Upper lobe of left lung (tissue), 6 donors: ENCODE measurements at regions not wholly inside any gene's neighbourhood (a gene's known extent, or its start where the extent isn't known, plus 50 kb on each side); places are given as distances from the start of the nearest gene placed in this dataset.
"Not testable (repeated sequence)": the region's sequence is repeated elsewhere in the genome, so short reads cannot be mapped to it uniquely, and the experiment has no call there.

ENCODE experiments used
- ATAC-seq, 2 donors: fragments of 200-7000 bp; cut with Tn5 transposase; one replicate each; pipeline ENCODE4 v1.9.1; 2022; ENCODE audit warnings: mild to moderate bottlenecking in 2 of 2, moderate library complexity in 2 of 2; ENCODE audit not compliant: low FRiP score in 2 of 2
- DNase-seq, 2 donors: peaks; one replicate each; pipeline ENCODE4 v3.0.0-alpha.2; 2019 to 2020
- H3K27ac ChIP-seq, 4 donors: fragments of 200-600 bp; sonication (generic); one replicate each; pipeline ENCODE4 v1.5.1; 2016 to 2019
- H3K27me3 ChIP-seq, 4 donors: fragments of 200-600 bp; sonication (generic); one replicate each; pipeline ENCODE4 v1.5.1; 2017 to 2019
- H3K36me3 ChIP-seq, 4 donors: fragments of 200-600 bp; sonication (generic); one replicate each; pipeline ENCODE4 v1.5.1; 2016 to 2019
- H3K4me1 ChIP-seq, 4 donors: fragments of 200-600 bp; sonication (generic); one replicate each; pipeline ENCODE4 v1.5.1; 2018 to 2019
- H3K4me3 ChIP-seq, 4 donors: fragments of 200-600 bp; sonication (generic); one replicate each; pipeline ENCODE4 v1.5.1; 2017 to 2019; ENCODE audit warnings: mild to moderate bottlenecking in 2 of 4, moderate library complexity in 1 of 4
- H3K9me3 ChIP-seq, 4 donors: fragments of 200-600 bp; sonication (generic); one replicate each; pipeline ENCODE4 v1.5.1; 2018 to 2019
- CTCF ChIP-seq, 6 experiments: fragments of 450-650 bp in 4 of 6; fragments of 200-600 bp in 2 of 6; sonication (generic) in 2 of 6; IDR thresholded peaks; one replicate each; pipeline ENCODE4 v1.5.1; 2016 to 2019; ENCODE audit warnings: antibody characterized with exemption in 6 of 6
- EP300 ChIP-seq, 4 donors: sonication (generic); formaldehyde crosslinking; IDR thresholded peaks; one replicate each; pipeline ENCODE4 v1.5.1; 2017; ENCODE audit warnings: antibody characterized with exemption in 4 of 4, control low read depth in 2 of 4
- POLR2A ChIP-seq, 4 donors: fragments of 450-650 bp; IDR thresholded peaks; one replicate each; pipeline ENCODE4 v1.5.1; 2016 to 2017; ENCODE audit warnings: antibody characterized with exemption in 4 of 4, mild to moderate bottlenecking in 2 of 4
- POLR2AphosphoS5 ChIP-seq, 2 donors: sonication (generic); formaldehyde crosslinking; IDR thresholded peaks; one replicate each; pipeline ENCODE4 v1.5.1; 2017; ENCODE audit warnings: antibody characterized with exemption in 2 of 2
- WGBS, 2 donors: methylation state at CpG; one replicate each; pipeline ENCODE4 v1.1.5; 2017 to 2018; 5-methylcytosine and 5-hydroxymethylcytosine counted together
- donor health status: DM: no; HTN: no; CAD: no; lungs with moderate emphysema.
- donor health status: DM: no; HTN: yes; CAD: no; lungs with severe emphysema.

DNA sequence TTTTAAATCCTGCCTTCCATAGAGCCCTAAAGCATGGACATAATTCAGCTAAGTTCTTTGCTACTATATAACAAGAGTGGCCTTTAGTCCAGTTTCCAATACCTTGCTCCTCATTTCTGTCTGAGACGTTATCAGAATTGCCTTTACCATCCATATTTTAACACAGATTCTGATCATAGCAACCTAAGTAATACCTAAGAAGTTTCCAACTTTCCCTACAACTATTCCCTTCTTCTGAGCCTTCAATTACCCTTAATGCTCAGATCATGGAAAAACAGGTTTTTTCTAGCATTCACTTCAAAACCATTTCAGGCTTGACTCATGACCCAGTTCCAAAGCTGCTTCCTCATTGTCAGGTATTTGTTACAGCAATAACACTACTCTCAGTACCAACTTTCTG, 367.1 kb downstream of the C6orf118 start:
- Histone ChIP-seq H3K4me1 (no peaks in the 10 kb centered on the region), H3K4me3 (no peak overlapping the region), H3K9me3 (no peaks in the 10 kb centered on the region), H3K27me3 (no peaks in the 10 kb centered on the region), H3K36me3 (no peaks in the 10 kb centered on the region), H3K27ac (no peak overlapping the region)
- WGBS, 2 donors, result 71 to 88% methylated on average over 1 of the region's 1 CpG
- ATAC-seq, result no peak
- no peak for DNase-seq
- TF ChIP-seq POLR2AphosphoS5 (IDR thresholded peaks at IDR 0.05), result no peak
- no peak for TF ChIP-seq POLR2A (IDR thresholded peaks at IDR 0.05)
- no peak for TF ChIP-seq CTCF (IDR thresholded peaks at IDR 0.05)
- no peak for TF ChIP-seq EP300 (IDR thresholded peaks at IDR 0.05)

- H3K27ac ChIP-seq, H3K27me3 ChIP-seq, ATAC-seq, H3K36me3 ChIP-seq, H3K4me1 ChIP-seq, H3K4me3 ChIP-seq, H3K9me3 ChIP-seq: not testable (repeated sequence)
- 90 to 91% methylated on average over 20 to 27 of the region's 28 CpGs for WGBS, 2 donors
- DNase-seq, result peak in 1 of 2 donors; percentile 79
Measured at GRCh38 chr6:164933238-164933794, 376.1 kb downstream of the C6orf118 start.

- Histone ChIP-seq H3K9me3 (no peaks in the 10 kb centered on the region), H3K36me3 (no peaks in the 10 kb centered on the region), H3K4me1 (no peaks in the 10 kb centered on the region), H3K4me3 (no peak overlapping the region), H3K27me3 (no peaks in the 10 kb centered on the region), H3K27ac (no peak overlapping the region)
- no peak for TF ChIP-seq POLR2A (IDR thresholded peaks at IDR 0.05)
- ATAC-seq (no peak), DNase-seq (no peak)
- WGBS, 2 donors, result 61 to 75% methylated on average over 13 of the region's 13 CpGs
Measured at GRCh38 chr6:164929408-164929977, 379.9 kb downstream of the C6orf118 start.

DNA sequence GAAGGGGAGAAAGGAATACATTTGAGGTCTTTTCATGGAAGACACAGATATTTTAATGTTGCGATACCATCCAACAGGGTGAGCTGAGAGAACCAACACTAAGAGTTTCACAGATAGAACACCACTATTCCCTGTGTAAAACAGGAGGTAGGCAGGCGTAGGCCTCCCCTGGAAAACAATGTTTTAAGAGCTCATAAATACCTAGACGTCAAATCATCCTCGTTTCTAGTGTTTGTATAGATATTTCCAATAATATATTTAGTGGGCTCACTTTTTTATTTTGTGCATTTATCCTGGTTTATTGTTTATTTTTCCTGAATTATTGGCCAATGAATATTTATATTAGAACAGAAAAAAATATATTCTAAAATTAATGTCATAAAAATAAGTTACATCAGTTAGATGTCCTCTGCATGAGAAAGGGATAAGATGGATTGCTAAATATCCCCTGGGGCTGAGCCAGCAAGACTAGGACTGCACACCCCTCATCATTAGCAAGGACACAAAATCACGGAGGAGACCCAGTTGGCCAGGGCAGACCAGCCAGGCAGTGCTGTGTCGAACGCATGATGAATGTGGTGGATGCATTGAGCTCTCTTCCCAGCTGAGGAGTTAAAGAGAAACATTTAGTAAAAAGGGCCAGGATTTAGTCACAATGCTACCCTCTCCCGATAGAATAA, 380.5 kb downstream of the C6orf118 start:
- H3K9me3 ChIP-seq, result no peaks in the 10 kb centered on the region
- no peaks in the 10 kb centered on the region for H3K27me3 ChIP-seq
- TF ChIP-seq CTCF (IDR thresholded peaks at IDR 0.05), result no peak
- no peak for TF ChIP-seq POLR2AphosphoS5 (IDR thresholded peaks at IDR 0.05)
- TF ChIP-seq EP300 (IDR thresholded peaks at IDR 0.05), result no peak
- no peak for TF ChIP-seq POLR2A (IDR thresholded peaks at IDR 0.05)
- no peaks in the 10 kb centered on the region for H3K36me3 ChIP-seq
- DNase-seq (no peak), ATAC-seq (no peak)
- H3K4me1 ChIP-seq, result no peaks in the 10 kb centered on the region
- no peak overlapping the region for H3K4me3 ChIP-seq
- 56 to 68% methylated on average over 8 of the region's 8 CpGs for WGBS, 2 donors
- H3K27ac ChIP-seq, result no peak overlapping the region

- no peak for DNase-seq
- no peaks in the 10 kb centered on the region for H3K4me1 ChIP-seq
- no peak overlapping the region for H3K4me3 ChIP-seq
- WGBS, 2 donors, result 81 to 84% methylated on average over 17 of the region's 17 CpGs
- no peak overlapping the region for H3K27ac ChIP-seq
- ATAC-seq, result no peak
- no peaks in the 10 kb centered on the region for H3K27me3 ChIP-seq
- no peaks in the 10 kb centered on the region for H3K9me3 ChIP-seq
- TF ChIP-seq POLR2AphosphoS5 (IDR thresholded peaks at IDR 0.05), result no peak
- TF ChIP-seq CTCF (IDR thresholded peaks at IDR 0.05), result no peak
- TF ChIP-seq POLR2A (IDR thresholded peaks at IDR 0.05), result no peak
- no peak for TF ChIP-seq EP300 (IDR thresholded peaks at IDR 0.05)
- no peaks in the 10 kb centered on the region for H3K36me3 ChIP-seq
Measured at GRCh38 chr6:164928057-164928727, 381.2 kb downstream of the C6orf118 start.
